Uterus (tissue), 2 donors: ENCODE measurements at regions not wholly inside any gene's neighbourhood (a gene's known extent, or its start where the extent isn't known, plus 50 kb on each side); places are given as distances from the start of the nearest gene placed in this dataset.

ENCODE experiments used
- POLR2A ChIP-seq, 2 donors: fragments of 450-650 bp; IDR thresholded peaks; one replicate each; pipeline ENCODE4 v1.6.1; 2016; ENCODE audit warnings: antibody characterized with exemption in 2 of 2, mild to moderate bottlenecking in 1 of 2, moderate library complexity in 1 of 2
- TF ChIP-seq, protein P1 (sequence below), 4 experiments: fragments of 200-600 bp in 2 of 4; fragments of 450-650 bp in 2 of 4; sonication (generic) in 2 of 4; IDR thresholded peaks; one replicate each; pipeline ENCODE4 v1.5.1; 2016 to 2019; ENCODE audit warnings: antibody characterized with exemption in 4 of 4, mild to moderate bottlenecking in 2 of 4, moderate library complexity in 1 of 4

GRCh38 chr10:24086296-24087086, 122.4 kb upstream of the KIAA1217 start:
- no peak for TF ChIP-seq POLR2A (IDR thresholded peaks at IDR 0.05)
- TF ChIP-seq, protein P1, sequence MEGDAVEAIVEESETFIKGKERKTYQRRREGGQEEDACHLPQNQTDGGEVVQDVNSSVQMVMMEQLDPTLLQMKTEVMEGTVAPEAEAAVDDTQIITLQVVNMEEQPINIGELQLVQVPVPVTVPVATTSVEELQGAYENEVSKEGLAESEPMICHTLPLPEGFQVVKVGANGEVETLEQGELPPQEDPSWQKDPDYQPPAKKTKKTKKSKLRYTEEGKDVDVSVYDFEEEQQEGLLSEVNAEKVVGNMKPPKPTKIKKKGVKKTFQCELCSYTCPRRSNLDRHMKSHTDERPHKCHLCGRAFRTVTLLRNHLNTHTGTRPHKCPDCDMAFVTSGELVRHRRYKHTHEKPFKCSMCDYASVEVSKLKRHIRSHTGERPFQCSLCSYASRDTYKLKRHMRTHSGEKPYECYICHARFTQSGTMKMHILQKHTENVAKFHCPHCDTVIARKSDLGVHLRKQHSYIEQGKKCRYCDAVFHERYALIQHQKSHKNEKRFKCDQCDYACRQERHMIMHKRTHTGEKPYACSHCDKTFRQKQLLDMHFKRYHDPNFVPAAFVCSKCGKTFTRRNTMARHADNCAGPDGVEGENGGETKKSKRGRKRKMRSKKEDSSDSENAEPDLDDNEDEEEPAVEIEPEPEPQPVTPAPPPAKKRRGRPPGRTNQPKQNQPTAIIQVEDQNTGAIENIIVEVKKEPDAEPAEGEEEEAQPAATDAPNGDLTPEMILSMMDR (IDR thresholded peaks at IDR 0.05) = no peak
